ENCODE measurements at regions not wholly inside any gene's neighbourhood (a gene's known extent, or its start where the extent isn't known, plus 50 kb on each side); places are given as distances from the start of the nearest gene placed in this dataset.

DNA sequence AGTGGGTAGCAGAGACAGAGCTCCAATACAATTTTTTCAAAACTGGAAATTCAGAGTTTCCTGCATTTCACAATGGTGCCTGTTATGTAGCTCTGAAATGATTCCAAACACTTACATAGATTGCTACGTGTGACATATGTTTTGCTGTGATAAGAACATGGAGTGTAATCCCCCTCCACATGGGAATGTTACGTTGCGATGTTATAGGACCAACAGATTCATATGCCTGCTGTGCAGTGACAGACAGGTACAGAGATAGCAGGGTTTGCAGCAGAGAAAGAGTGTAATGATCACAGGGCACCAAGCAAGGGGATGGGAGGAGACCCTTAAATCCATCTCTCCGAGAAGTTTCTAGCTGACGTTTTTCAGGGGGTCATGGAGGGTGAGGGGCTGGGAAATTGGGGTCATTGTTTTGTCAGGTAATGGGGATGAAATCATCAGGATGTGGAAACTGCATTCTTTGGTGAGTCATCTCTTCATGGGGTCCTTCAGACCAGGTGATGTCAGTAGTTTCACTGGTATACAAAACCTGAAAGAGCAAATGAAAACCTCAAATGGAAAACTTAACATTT is 76.6 kb upstream of the OSBPL8 start:
- TF ChIP-seq RARB (CRISPR knock-in tag; IDR thresholded peaks at IDR 0.05) (no peak), ZNF8 (CRISPR knock-in tag; IDR thresholded peaks at IDR 0.05) (no peak), SNAI2 (CRISPR knock-in tag; IDR thresholded peaks at IDR 0.05) (no peak)
- TF ChIP-seq, protein P1, sequence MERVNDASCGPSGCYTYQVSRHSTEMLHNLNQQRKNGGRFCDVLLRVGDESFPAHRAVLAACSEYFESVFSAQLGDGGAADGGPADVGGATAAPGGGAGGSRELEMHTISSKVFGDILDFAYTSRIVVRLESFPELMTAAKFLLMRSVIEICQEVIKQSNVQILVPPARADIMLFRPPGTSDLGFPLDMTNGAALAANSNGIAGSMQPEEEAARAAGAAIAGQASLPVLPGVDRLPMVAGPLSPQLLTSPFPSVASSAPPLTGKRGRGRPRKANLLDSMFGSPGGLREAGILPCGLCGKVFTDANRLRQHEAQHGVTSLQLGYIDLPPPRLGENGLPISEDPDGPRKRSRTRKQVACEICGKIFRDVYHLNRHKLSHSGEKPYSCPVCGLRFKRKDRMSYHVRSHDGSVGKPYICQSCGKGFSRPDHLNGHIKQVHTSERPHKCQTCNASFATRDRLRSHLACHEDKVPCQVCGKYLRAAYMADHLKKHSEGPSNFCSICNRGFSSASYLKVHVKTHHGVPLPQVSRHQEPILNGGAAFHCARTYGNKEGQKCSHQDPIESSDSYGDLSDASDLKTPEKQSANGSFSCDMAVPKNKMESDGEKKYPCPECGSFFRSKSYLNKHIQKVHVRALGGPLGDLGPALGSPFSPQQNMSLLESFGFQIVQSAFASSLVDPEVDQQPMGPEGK (CRISPR knock-in tag; IDR thresholded peaks at IDR 0.05; ENCODE audit: borderline replicate concordance): no peak
